Osteocyte (in vitro differentiated cells): ENCODE measurements at regions not wholly inside any gene's neighbourhood (a gene's known extent, or its start where the extent isn't known, plus 50 kb on each side); places are given as distances from the start of the nearest gene placed in this dataset.

Source experiments
- DNase-seq: peaks from one replicate; pipeline ENCODE4 v3.0.0; 2021; ENCODE audit warnings: mixed read lengths; ENCODE audit not compliant: unreplicated experiment; ENCODE audit errors: extremely low spot score
- H3K27ac Mint-ChIP-seq: one replicate; pipeline ENCODE4 v1.8.0; 2021; ENCODE audit warnings: mild to moderate bottlenecking, mixed read lengths; ENCODE audit not compliant: unreplicated experiment
- H3K27me3 Mint-ChIP-seq: one replicate; pipeline ENCODE4 v1.8.0; 2021; ENCODE audit warnings: mixed read lengths; ENCODE audit not compliant: unreplicated experiment
- H3K36me3 Mint-ChIP-seq: one replicate; pipeline ENCODE4 v1.8.0; 2021; ENCODE audit warnings: mixed read lengths; ENCODE audit not compliant: unreplicated experiment
- H3K4me1 Mint-ChIP-seq: one replicate; pipeline ENCODE4 v1.8.0; 2021; ENCODE audit warnings: mixed read lengths; ENCODE audit not compliant: unreplicated experiment
- H3K4me3 Mint-ChIP-seq: one replicate; pipeline ENCODE4 v1.8.0; 2021; ENCODE audit warnings: mild to moderate bottlenecking, moderate library complexity, mixed read lengths; ENCODE audit not compliant: unreplicated experiment
- H3K9me3 Mint-ChIP-seq: one replicate; pipeline ENCODE4 v1.8.0; 2021; ENCODE audit warnings: mixed read lengths; ENCODE audit not compliant: unreplicated experiment
- CTCF ChIP-seq: fragments of 200-600 bp; sonication (generic); IDR thresholded peaks from 2 replicates; pipeline ENCODE4 v1.5.0; 2021; ENCODE audit warnings: antibody characterized with exemption, mild to moderate bottlenecking, moderate library complexity

- H3K27me3 Mint-ChIP-seq: no peaks in the 10 kb centered on the region
- H3K9me3 Mint-ChIP-seq: no peaks in the 10 kb centered on the region
- H3K27ac Mint-ChIP-seq: no peak overlapping the region
- no peak for DNase-seq
- TF ChIP-seq CTCF: no peak
- H3K4me3 Mint-ChIP-seq: no peak overlapping the region
- H3K4me1 Mint-ChIP-seq: peaks cover 25% of the 10 kb centered on the region
- peaks cover 3% of the 10 kb centered on the region for H3K36me3 Mint-ChIP-seq
Observed at GRCh38 chr21:27645285-27645684, 678.4 kb upstream of the ADAMTS5 start.

- Mint-ChIP-seq H3K27me3 (no peaks in the 10 kb centered on the region), H3K4me3 (no peak overlapping the region), H3K4me1 (peaks cover 28% of the 10 kb centered on the region), H3K36me3 (peaks cover 3% of the 10 kb centered on the region), H3K9me3 (no peaks in the 10 kb centered on the region), H3K27ac (no peak overlapping the region)
- DNase-seq: no peak
- TF ChIP-seq CTCF: no peak
Observed at GRCh38 chr21:27643326-27643725, 676.4 kb upstream of the ADAMTS5 start.

GRCh38 chr21:27639286-27639685, 672.4 kb upstream of the ADAMTS5 start:
- H3K4me1 Mint-ChIP-seq: peaks cover 29% of the 10 kb centered on the region
- peaks cover 4% of the 10 kb centered on the region for H3K9me3 Mint-ChIP-seq
- H3K36me3 Mint-ChIP-seq: no peaks in the 10 kb centered on the region
- no peak for DNase-seq
- TF ChIP-seq CTCF: no peak
- H3K27me3 Mint-ChIP-seq: no peaks in the 10 kb centered on the region
- no peak overlapping the region for H3K4me3 Mint-ChIP-seq
- H3K27ac Mint-ChIP-seq: no peak overlapping the region

DNA sequence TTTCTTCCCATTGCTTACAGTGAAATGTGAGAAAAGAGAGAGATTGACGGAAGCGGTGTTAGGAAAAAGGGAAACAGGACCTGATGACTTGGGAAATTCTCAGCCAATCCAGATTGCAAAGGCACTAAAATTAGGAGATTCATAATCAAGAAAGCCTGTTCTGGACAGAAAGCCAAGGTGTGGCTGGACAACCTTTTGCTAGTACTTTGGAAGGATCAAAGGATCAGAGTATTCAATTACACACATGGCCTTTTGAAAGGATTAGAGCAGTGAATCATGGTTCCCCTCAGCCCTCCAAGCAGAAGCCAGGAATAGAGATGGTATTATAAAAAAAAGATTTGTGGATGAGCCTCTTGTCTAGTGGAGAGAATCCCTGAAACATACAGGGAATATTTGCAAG, 669.8 kb upstream of the ADAMTS5 start:
- H3K36me3 Mint-ChIP-seq: no peaks in the 10 kb centered on the region
- H3K4me1 Mint-ChIP-seq: peaks cover 43% of the 10 kb centered on the region
- no peak overlapping the region for H3K4me3 Mint-ChIP-seq
- no peak overlapping the region for H3K27ac Mint-ChIP-seq
- no peak for DNase-seq
- TF ChIP-seq CTCF: no peak
- no peaks in the 10 kb centered on the region for H3K27me3 Mint-ChIP-seq
- H3K9me3 Mint-ChIP-seq: peaks cover 4% of the 10 kb centered on the region

DNA sequence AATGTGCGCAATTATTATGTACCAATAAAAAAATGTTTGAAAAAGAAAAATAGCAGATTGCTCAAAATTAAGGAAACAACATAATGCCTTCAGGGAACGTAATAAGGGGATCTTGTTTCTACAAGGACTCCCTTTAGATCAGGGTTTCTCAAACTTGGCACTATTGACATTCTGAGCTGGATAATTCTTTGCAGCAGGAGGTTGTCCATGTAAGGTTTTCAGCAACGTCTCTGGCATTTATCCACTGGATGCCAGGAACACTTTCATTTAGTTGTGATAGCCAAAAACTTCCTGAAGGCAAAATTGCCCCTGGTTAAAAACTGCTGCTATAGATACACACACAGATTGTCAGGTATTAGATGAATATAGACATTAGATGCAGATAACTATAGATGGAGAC, 666.7 kb upstream of the ADAMTS5 start:
- H3K36me3 Mint-ChIP-seq: no peaks in the 10 kb centered on the region
- no peak overlapping the region for H3K27ac Mint-ChIP-seq
- no peak for DNase-seq
- no peak for TF ChIP-seq CTCF
- no peaks in the 10 kb centered on the region for H3K27me3 Mint-ChIP-seq
- H3K9me3 Mint-ChIP-seq: peaks cover 4% of the 10 kb centered on the region
- peaks cover 49% of the 10 kb centered on the region for H3K4me1 Mint-ChIP-seq
- no peak overlapping the region for H3K4me3 Mint-ChIP-seq
